OCI-LY3 (cell line): ENCODE measurements at regions not wholly inside any gene's neighbourhood (a gene's known extent, or its start where the extent isn't known, plus 50 kb on each side); places are given as distances from the start of the nearest gene placed in this dataset.

Source experiments
- CTCF ChIP-seq: fragments of 200-600, 300-600 bp; sonication (generic); IDR thresholded peaks from 2 replicates; pipeline ENCODE4 v1.5.1; 2014; ENCODE audit warnings: antibody characterized with exemption, low read length, low read depth
- EZH2phosphoT487 ChIP-seq: fragments of 200-600 bp; shearing (Covaris generic); IDR thresholded peaks from 2 replicates; pipeline ENCODE4 v1.6.1; 2018; ENCODE audit warnings: antibody characterized with exemption, mixed run types, low read depth

GRCh38 chr18:56036741-56037140 is 448.7 kb upstream of the TCF4 start:
- no peak for TF ChIP-seq EZH2phosphoT487
- TF ChIP-seq CTCF = no peak
